ENCODE measurements at regions not wholly inside any gene's neighbourhood (a gene's known extent, or its start where the extent isn't known, plus 50 kb on each side); places are given as distances from the start of the nearest gene placed in this dataset.
A peak's percentile ranks its signal among the peaks of the same experiment; 100 is the strongest.
"Not testable (repeated sequence)": the region's sequence is repeated elsewhere in the genome, so short reads cannot be mapped to it uniquely, and the experiment has no call there.

GRCh38 chr7:149930374-149931068 is 56.8 kb downstream of the ATP6V0E2 start:
- not testable (repeated sequence) for H3K4me3 ChIP-seq (replicated peaks; ENCODE audit: low read depth, low read length)
- peak; percentile 43 for DNase-seq (ENCODE audit: low read depth)

- not testable (repeated sequence) for DNase-seq (ENCODE audit: low read depth); H3K4me3 ChIP-seq (replicated peaks; ENCODE audit: low read depth, low read length)
These were observed 60.0 kb downstream of the ATP6V0E2 start for GRCh38 chr7:149933776-149934175.

DNA sequence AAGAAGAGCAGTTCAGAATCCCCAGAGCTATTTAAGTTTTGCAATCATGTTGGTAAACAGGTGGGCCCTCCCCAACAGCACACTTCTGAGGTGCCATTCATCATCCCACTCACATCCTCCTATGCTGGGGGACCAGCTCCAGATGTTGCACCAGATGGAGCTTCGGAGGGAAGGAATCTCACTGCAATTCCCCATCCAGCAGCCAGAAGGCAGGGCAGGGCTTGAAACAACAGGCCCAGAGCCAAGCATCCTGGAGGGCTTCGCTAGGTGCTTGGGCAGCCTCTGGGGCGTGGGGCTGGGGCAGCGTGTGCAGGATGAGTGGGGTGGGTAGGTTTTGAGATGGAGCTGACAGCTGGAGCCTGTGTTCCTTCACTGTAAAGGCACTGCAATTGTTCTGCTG is 73.6 kb downstream of the ATP6V0E2 start:
- DNase-seq (ENCODE audit: low read depth) = not testable (repeated sequence)

GRCh38 chr7:149948444-149948843 is 74.7 kb downstream of the ATP6V0E2 start:
- H3K4me3 ChIP-seq (replicated peaks; ENCODE audit: low read depth, low read length); DNase-seq (ENCODE audit: low read depth): not testable (repeated sequence)

More for the DNA sequence above, 73.6 kb downstream of the ATP6V0E2 start:
- not testable (repeated sequence) for H3K4me3 ChIP-seq (replicated peaks; ENCODE audit: low read depth, low read length)

GRCh38 chr7:149949863-149950577 is 76.3 kb downstream of the ATP6V0E2 start:
- DNase-seq (ENCODE audit: low read depth) = not testable (repeated sequence)

DNA sequence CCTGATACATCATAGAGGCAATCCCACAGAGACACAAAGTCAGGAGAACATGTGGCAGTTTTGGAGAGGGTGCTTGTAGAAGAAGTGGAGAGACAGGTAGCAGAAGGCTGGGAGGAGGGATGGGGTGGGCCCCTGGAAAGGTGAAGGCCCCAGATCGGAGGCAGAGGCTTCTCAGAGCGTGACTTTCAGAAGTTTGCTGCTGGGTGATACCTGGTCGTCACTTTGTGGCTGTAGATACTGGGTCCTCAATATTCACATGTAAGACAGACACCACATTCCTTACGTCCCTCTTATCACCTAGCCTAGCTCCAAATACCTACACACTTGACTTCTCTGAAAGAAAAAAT is 76.8 kb downstream of the ATP6V0E2 start:
- not testable (repeated sequence) for H3K4me3 ChIP-seq (replicated peaks; ENCODE audit: low read depth, low read length)

More at GRCh38 chr7:149949863-149950577, 76.3 kb downstream of the ATP6V0E2 start:
- not testable (repeated sequence) for H3K4me3 ChIP-seq (replicated peaks; ENCODE audit: low read depth, low read length)

GRCh38 chr7:149951579-149951978 is 77.8 kb downstream of the ATP6V0E2 start:
- not testable (repeated sequence) for DNase-seq (ENCODE audit: low read depth); H3K4me3 ChIP-seq (replicated peaks; ENCODE audit: low read depth, low read length)

More for the DNA sequence above, 76.8 kb downstream of the ATP6V0E2 start:
- DNase-seq (ENCODE audit: low read depth) = not testable (repeated sequence)

- not testable (repeated sequence) for H3K4me3 ChIP-seq (replicated peaks; ENCODE audit: low read depth, low read length); DNase-seq (ENCODE audit: low read depth)
These were observed 85.1 kb downstream of the ATP6V0E2 start for GRCh38 chr7:149958880-149959279.

GRCh38 chr7:149960863-149961262 is 87.1 kb downstream of the ATP6V0E2 start:
- not testable (repeated sequence) for H3K4me3 ChIP-seq (replicated peaks; ENCODE audit: low read depth, low read length); DNase-seq (ENCODE audit: low read depth)

- not testable (repeated sequence) for DNase-seq (ENCODE audit: low read depth); H3K4me3 ChIP-seq (replicated peaks; ENCODE audit: low read depth, low read length)
These were observed 88.1 kb downstream of the ATP6V0E2 start for GRCh38 chr7:149961878-149962277.

GRCh38 chr7:149962685-149963319 is 89.0 kb downstream of the ATP6V0E2 start:
- H3K4me3 ChIP-seq (replicated peaks; ENCODE audit: low read depth, low read length); DNase-seq (ENCODE audit: low read depth): not testable (repeated sequence)

- not testable (repeated sequence) for DNase-seq (ENCODE audit: low read depth); H3K4me3 ChIP-seq (replicated peaks; ENCODE audit: low read depth, low read length)
These were observed 90.2 kb downstream of the ATP6V0E2 start for GRCh38 chr7:149963985-149964384.

DNA sequence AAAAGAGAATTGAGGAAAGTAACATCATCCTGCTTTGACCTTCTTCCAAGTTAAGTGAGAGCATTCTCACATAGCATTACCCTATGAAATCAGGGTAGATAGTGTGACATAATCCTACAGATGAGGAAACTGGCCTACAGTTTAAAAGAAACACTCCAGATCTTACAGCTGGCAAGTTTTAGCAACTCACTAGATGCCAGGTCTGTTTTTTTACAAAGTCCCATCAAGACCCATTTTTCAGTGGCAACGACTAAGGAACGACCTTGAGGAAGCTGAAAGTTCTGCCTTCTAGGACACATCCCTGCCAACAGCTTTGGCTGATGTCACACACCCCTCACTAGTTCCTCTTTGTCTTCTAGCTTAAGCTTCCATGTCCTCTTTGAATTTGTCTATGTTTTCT is 92.7 kb downstream of the ATP6V0E2 start:
- DNase-seq (ENCODE audit: low read depth); H3K4me3 ChIP-seq (replicated peaks; ENCODE audit: low read depth, low read length): not testable (repeated sequence)

DNA sequence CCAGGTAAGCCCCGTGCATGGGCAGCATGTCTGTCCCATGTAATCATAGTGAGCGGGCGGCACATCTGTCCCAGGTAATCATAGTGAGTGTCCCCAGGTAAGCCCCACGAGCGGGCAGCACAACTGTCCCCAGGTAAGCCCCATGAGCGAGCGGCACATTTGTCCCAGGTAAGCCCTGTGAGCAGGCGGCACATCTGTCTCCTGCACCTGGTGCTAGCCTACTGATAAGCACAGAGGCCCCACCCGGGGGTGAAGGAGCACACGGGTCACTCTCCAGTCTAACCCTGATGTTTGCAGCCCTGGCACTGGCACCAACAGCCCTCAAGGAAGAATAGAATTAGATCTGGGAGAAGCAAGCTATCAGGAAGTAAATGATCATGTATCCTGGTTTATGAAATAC is 99.2 kb downstream of the ATP6V0E2 start:
- H3K4me3 ChIP-seq (replicated peaks; ENCODE audit: low read depth, low read length); DNase-seq (ENCODE audit: low read depth): not testable (repeated sequence)

DNA sequence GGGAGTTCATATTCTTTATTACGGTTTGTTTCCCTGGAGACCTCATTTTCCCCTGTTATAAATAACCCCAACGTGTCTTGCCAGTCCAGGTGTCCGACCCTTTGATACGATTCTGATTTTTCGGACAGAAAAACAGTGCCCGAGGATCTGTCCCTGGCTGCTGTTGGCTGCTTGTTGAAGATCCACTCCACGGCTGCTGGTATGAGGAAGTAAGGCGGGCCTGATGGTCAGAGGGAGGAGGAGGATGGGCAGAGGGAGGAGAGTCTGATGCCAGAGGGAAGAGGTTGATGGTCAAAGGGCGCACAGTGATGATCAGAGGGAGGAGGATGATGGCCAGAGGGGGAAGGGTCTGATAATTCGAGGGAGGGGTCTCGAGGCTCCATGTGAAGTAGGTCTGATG is 99.9 kb downstream of the ATP6V0E2 start:
- not testable (repeated sequence) for DNase-seq (ENCODE audit: low read depth); H3K4me3 ChIP-seq (replicated peaks; ENCODE audit: low read depth, low read length)

- not testable (repeated sequence) for H3K4me3 ChIP-seq (replicated peaks; ENCODE audit: low read depth, low read length); DNase-seq (ENCODE audit: low read depth)
These were observed 101.8 kb downstream of the ATP6V0E2 start for GRCh38 chr7:149975608-149976007.

GRCh38 chr7:149978537-149978936 is 104.8 kb downstream of the ATP6V0E2 start:
- not testable (repeated sequence) for DNase-seq (ENCODE audit: low read depth); H3K4me3 ChIP-seq (replicated peaks; ENCODE audit: low read depth, low read length)

- not testable (repeated sequence) for DNase-seq (ENCODE audit: low read depth); H3K4me3 ChIP-seq (replicated peaks; ENCODE audit: low read depth, low read length)
These were observed 105.2 kb downstream of the ATP6V0E2 start for GRCh38 chr7:149978944-149979343.

DNA sequence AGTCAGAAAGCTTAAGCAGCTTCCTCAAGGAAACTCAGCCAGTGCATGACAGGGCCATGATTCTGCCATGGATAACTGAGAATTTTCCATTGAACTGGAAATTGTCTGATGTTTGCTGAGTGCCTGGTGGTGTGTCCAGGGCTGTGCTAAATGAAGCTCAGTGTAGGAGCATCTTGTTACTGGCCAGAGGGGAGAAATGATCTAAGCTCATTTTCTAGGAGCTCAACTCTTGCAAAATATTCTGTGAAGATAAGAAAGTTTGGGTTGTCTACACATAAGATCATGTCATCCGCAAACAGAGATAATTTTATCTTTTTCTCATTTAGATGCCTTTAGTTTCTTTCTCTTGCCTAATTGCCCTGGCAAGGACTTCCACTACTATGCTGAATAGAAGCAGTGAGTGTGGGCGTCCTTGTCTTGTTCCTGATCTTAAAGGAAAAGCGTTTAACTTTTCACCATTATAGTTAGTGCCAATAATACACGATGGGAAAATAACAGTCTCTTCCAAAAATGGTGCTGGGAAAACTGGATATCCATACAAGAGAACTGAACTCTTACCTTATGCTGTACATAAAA is 108.9 kb downstream of the ATP6V0E2 start:
- H3K4me3 ChIP-seq (replicated peaks; ENCODE audit: low read depth, low read length); DNase-seq (ENCODE audit: low read depth): not testable (repeated sequence)
